A549 (cell line): ENCODE measurements at regions not wholly inside any gene's neighbourhood (a gene's known extent, or its start where the extent isn't known, plus 50 kb on each side); places are given as distances from the start of the nearest gene placed in this dataset.

Source experiments
- ATAC-seq, 2 experiments: fragments of 200-7000 bp in 1 of 2; fragments of >200 bp in 1 of 2; cut with Nextera tagmentation in 1 of 2; cut with Tn5 transposase in 1 of 2; 3 replicates each; pipeline versions ENCODE4 v1.8.0 to v1.9.1; 2018 to 2020; ENCODE audit warnings: mild to moderate bottlenecking in 1 of 2, moderate library complexity in 1 of 2
- CTCF ChIA-PET: fragments of 300-600 bp; sonication (Branson Sonifier 250); formaldehyde crosslinking; extraction: SDS; loops from one replicate; lab custom pipeline; 2021; ENCODE audit warnings: antibody characterized with exemption, inconsistent platforms; lab: Yijun Ruan, JAX
- POLR2A ChIA-PET: fragments of 350-600 bp; formaldehyde crosslinking; extraction: SDS; loops from one replicate; lab custom pipeline; 2021; ENCODE audit warnings: antibody characterized with exemption, inconsistent platforms; lab: Yijun Ruan, JAX
- DNase-seq, 2 experiments: peaks; one replicate each; pipeline versions ENCODE4 v3.0.0 to v3.0.0-alpha.2; 2011 to 2016; ENCODE audit warnings: low read depth in 1 of 2, low spot score in 1 of 2
- FAIRE-seq: peaks from 2 replicates; lab custom pipeline; 2011; peaks lifted over from hg19 to GRCh38; lab: Jason Lieb, UNC
- H3K27ac ChIP-seq, 2 experiments: fragments of >200 bp; sonication (Bioruptor Twin); formaldehyde crosslinking; 3 replicates each; pipeline ENCODE4 v1.5.1; 2016 to 2017
- H3K4me1 ChIP-seq: fragments of >200 bp; sonication (Bioruptor Twin); formaldehyde crosslinking; 3 replicates; pipeline ENCODE4 v1.6.1; 2016
- H3K4me2 ChIP-seq: fragments of >200 bp; sonication (Bioruptor Twin); formaldehyde crosslinking; 3 replicates; pipeline ENCODE4 v1.6.1; 2016
- H3K4me3 ChIP-seq: fragments of >200 bp; sonication (Bioruptor Twin); formaldehyde crosslinking; 3 replicates; pipeline ENCODE4 v1.5.1; 2016
- H3K9me3 ChIP-seq: fragments of >200 bp; sonication (Bioruptor Twin); formaldehyde crosslinking; 3 replicates; pipeline ENCODE4 v1.6.1; 2016
- CBX8 ChIP-seq: fragments of 200-600 bp; sonication (generic); IDR thresholded peaks from 2 replicates; pipeline ENCODE4 v1.6.1; 2016
- EHMT2 ChIP-seq: fragments of 200-600 bp; sonication (generic); IDR thresholded peaks from 2 replicates; pipeline ENCODE4 v1.6.1; 2016; ENCODE audit warnings: antibody characterized with exemption, low read depth, mild to moderate bottlenecking, moderate library complexity
- EP300 ChIP-seq, 2 experiments: fragments of >200 bp; sonication (Bioruptor Twin); formaldehyde crosslinking; IDR thresholded peaks; 2 replicates in 1 of 2; 3 replicates in 1 of 2; pipeline ENCODE4 v1.6.1; 2016 to 2017
- KDM1A ChIP-seq: fragments of 200-600 bp; sonication (generic); IDR thresholded peaks from 2 replicates; pipeline ENCODE4 v1.6.1; 2016; ENCODE audit warnings: low read depth, mild to moderate bottlenecking
- NPAS2 ChIP-seq: fragments of 250-450 bp; sonication (Bioruptor Pico); IDR thresholded peaks from 2 replicates; pipeline ENCODE4 v1.8.0; 2022; ENCODE audit warnings: mild to moderate bottlenecking, moderate library complexity, borderline replicate concordance
- POLR2A ChIP-seq: IDR thresholded peaks from 2 replicates; pipeline ENCODE4 v1.6.1; 2012; ENCODE audit warnings: mild to moderate bottlenecking, low read length
- RARB ChIP-seq: fragments of 250-450 bp; sonication (Bioruptor Pico); IDR thresholded peaks from 2 replicates; pipeline ENCODE4 v1.8.0; 2021; ENCODE audit warnings: mild to moderate bottlenecking, moderate library complexity
- RFX5 ChIP-seq: fragments of 450-650 bp; IDR thresholded peaks from 2 replicates; pipeline ENCODE4 v1.7.1; 2014; ENCODE audit warnings: antibody characterized with exemption, mild to moderate bottlenecking, moderate library complexity
- SMC3 ChIP-seq: fragments of >200 bp; sonication (Bioruptor Twin); formaldehyde crosslinking; IDR thresholded peaks from 3 replicates; pipeline ENCODE4 v1.6.1; 2018; ENCODE audit warnings: inconsistent platforms
- TFCP2L1 ChIP-seq: fragments of 250-450 bp; sonication (Bioruptor Pico); IDR thresholded peaks from 2 replicates; pipeline ENCODE4 v1.5.0; 2021; ENCODE audit warnings: mild to moderate bottlenecking
- ZSCAN20 ChIP-seq: fragments of 250-450 bp; sonication (Bioruptor Pico); IDR thresholded peaks from 2 replicates; pipeline ENCODE4 v1.8.0; 2022; ENCODE audit warnings: mild to moderate bottlenecking, moderate library complexity
- WGBS: methylation state at CpG from one replicate; pipeline ENCODE4 v1.1.6; 2017; ENCODE audit errors: missing lambda C conversion rate; 5-methylcytosine and 5-hydroxymethylcytosine counted together
- TF ChIP-seq, protein P1 (sequence below): fragments of >200 bp; sonication (Bioruptor Twin); formaldehyde crosslinking; IDR thresholded peaks from 2 replicates; pipeline ENCODE4 v1.6.1; 2016
- TF ChIP-seq, protein P2 (sequence below): fragments of 250-450 bp; sonication (Bioruptor Pico); IDR thresholded peaks from 2 replicates; pipeline ENCODE4 v1.5.0; 2020; ENCODE audit warnings: low read depth, mild to moderate bottlenecking, moderate library complexity
- TF ChIP-seq, protein P3 (sequence below): fragments of 200-600 bp; sonication (generic); IDR thresholded peaks from 2 replicates; pipeline ENCODE4 v1.6.1; 2016; ENCODE audit warnings: antibody characterized with exemption, mild to moderate bottlenecking, moderate library complexity
- TF ChIP-seq, protein P4 (sequence below): IDR thresholded peaks from 2 replicates; pipeline ENCODE4 v1.6.1; 2012; ENCODE audit warnings: low read depth, borderline replicate concordance

DNA sequence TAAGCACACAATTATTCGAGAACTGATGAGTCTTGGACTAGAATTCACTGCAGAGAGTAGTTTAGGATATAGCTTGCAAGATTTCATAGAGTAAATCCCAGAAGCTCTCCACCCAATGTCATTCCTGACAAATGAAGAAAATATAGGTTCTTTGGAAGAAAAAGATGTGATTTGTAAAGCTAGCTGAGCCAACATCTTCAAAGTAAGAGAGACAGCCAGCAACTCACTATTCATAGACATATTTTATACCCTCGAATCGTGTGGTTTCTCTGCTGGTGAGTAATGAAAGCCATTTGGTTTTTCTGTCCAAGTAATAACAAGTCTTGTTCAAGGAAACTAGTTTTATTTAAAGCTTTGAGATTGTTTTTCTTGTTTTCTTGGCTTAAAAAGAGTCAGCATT, 165.7 kb upstream of the SYT6 start (continued):
- TF ChIP-seq EP300 (IDR thresholded peaks at IDR 0.05), result no peak
- TF ChIP-seq KDM1A, result no peak
- TF ChIP-seq, protein P1, sequence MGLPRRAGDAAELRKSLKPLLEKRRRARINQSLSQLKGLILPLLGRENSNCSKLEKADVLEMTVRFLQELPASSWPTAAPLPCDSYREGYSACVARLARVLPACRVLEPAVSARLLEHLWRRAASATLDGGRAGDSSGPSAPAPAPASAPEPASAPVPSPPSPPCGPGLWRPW, result no peak
- no peak for TF ChIP-seq NPAS2 (CRISPR knock-in tag)

DNA sequence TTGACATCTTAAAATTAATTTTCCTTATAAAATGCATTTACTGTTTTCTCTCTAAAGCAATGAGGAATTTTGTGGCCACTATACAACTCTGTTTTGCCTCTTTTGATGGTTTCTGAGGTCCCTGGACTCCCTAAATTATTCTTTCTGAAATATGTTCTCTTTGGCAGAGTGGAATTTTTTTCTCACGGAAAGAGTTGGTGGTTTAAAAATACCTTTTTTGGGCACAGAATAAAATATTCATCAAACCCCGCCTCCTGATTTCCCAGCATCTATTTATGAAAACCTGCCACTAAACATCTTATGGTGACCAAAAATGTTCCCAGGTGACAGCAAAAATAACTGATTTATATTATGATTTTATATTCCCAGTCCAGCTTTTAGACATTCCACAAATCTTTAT, 165.3 kb upstream of the SYT6 start:
- Histone ChIP-seq H3K27ac (no peak overlapping the region), H3K4me2 (no peak overlapping the region), H3K4me1 (no peaks in the 10 kb centered on the region), H3K9me3 (no peaks in the 10 kb centered on the region), H3K4me3 (no peak overlapping the region)
- FAIRE-seq, result no peak
- 54% methylated on average over 2 of the region's 2 CpGs for WGBS
- no peak for DNase-seq
- ChIA-PET POLR2A (no interaction called here), CTCF (no interaction called here)
- ATAC-seq, result no peak
- TF ChIP-seq SMC3, result no peak

DNA sequence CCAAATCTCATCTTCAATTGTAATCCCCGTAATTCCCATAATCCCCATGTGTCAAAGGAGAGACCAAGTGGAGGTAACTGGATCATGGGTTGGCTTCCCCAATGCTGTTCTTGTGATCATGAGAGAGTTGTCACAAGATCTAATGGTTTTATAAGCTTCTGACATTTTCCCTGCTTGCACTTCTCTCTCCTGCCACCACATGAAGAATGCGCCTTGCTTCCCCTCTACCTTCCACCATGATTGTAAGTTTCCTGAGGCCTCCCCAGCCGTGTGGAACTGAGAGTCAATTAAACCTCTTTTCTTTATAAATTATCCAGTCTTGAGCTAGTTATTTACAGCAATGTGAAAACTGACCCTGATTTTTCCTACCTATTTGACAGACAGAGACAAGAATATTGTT, 162.5 kb upstream of the SYT6 start:
- POLR2A ChIA-PET, result no interaction called here
- Histone ChIP-seq H3K27ac (no peak overlapping the region), H3K4me2 (no peak overlapping the region), H3K4me3 (no peak overlapping the region), H3K9me3 (no peaks in the 10 kb centered on the region), H3K4me1 (no peaks in the 10 kb centered on the region)
- ATAC-seq (no peak), DNase-seq (no peak), FAIRE-seq (no peak)
- 62% methylated on average over 3 of the region's 3 CpGs for WGBS
- CTCF ChIA-PET, result interaction anchor here (2.9 kb wide), 1 partner anchor 29 kb away, joined by 8 read pairs; no protein-coding TSS in a partner anchor
- TF ChIP-seq, protein P2, sequence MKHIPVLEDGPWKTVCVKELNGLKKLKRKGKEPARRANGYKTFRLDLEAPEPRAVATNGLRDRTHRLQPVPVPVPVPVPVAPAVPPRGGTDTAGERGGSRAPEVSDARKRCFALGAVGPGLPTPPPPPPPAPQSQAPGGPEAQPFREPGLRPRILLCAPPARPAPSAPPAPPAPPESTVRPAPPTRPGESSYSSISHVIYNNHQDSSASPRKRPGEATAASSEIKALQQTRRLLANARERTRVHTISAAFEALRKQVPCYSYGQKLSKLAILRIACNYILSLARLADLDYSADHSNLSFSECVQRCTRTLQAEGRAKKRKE (CRISPR knock-in tag), result no peak
- no peak for TF ChIP-seq CBX8
- no peak for TF ChIP-seq TFCP2L1 (CRISPR knock-in tag)
- TF ChIP-seq ZSCAN20 (CRISPR knock-in tag), result no peak
- TF ChIP-seq, protein P3, sequence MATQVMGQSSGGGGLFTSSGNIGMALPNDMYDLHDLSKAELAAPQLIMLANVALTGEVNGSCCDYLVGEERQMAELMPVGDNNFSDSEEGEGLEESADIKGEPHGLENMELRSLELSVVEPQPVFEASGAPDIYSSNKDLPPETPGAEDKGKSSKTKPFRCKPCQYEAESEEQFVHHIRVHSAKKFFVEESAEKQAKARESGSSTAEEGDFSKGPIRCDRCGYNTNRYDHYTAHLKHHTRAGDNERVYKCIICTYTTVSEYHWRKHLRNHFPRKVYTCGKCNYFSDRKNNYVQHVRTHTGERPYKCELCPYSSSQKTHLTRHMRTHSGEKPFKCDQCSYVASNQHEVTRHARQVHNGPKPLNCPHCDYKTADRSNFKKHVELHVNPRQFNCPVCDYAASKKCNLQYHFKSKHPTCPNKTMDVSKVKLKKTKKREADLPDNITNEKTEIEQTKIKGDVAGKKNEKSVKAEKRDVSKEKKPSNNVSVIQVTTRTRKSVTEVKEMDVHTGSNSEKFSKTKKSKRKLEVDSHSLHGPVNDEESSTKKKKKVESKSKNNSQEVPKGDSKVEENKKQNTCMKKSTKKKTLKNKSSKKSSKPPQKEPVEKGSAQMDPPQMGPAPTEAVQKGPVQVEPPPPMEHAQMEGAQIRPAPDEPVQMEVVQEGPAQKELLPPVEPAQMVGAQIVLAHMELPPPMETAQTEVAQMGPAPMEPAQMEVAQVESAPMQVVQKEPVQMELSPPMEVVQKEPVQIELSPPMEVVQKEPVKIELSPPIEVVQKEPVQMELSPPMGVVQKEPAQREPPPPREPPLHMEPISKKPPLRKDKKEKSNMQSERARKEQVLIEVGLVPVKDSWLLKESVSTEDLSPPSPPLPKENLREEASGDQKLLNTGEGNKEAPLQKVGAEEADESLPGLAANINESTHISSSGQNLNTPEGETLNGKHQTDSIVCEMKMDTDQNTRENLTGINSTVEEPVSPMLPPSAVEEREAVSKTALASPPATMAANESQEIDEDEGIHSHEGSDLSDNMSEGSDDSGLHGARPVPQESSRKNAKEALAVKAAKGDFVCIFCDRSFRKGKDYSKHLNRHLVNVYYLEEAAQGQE, result no peak
- no peak for TF ChIP-seq EHMT2
- no peak for TF ChIP-seq RFX5

DNA sequence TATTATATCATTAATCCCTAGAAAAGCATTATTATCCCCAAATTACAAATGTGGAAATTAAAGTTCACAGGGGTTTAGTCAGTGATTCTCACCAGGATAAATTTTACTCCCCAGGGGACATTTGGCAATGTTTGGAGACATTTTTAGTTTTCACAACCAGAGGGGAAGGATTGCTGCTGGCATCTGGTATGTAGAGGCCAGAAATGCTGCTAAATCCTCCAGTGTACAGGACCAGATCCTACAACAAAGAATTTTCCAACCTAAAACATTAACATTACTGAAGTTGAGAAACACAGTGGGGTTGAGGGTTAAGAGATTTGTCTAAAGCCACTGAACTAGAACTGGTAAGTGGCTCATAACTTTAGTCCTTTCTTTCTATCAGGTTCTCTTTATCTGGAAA, 162.0 kb upstream of the SYT6 start:
- H3K4me3 ChIP-seq, result no peak overlapping the region
- FAIRE-seq, result no peak
- no peak for DNase-seq
- H3K4me1 ChIP-seq, result no peaks in the 10 kb centered on the region
- CTCF ChIA-PET, result interaction anchor here (2.9 kb wide), 1 partner anchor 30 kb away, joined by 8 read pairs; no protein-coding TSS in a partner anchor
- no peak for TF ChIP-seq POLR2A
- TF ChIP-seq KDM1A, result no peak
- TF ChIP-seq, protein P2 (CRISPR knock-in tag), result no peak
- TF ChIP-seq, protein P4, sequence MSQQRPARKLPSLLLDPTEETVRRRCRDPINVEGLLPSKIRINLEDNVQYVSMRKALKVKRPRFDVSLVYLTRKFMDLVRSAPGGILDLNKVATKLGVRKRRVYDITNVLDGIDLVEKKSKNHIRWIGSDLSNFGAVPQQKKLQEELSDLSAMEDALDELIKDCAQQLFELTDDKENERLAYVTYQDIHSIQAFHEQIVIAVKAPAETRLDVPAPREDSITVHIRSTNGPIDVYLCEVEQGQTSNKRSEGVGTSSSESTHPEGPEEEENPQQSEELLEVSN, result no peak
- TF ChIP-seq RARB, result no peak
- no peaks in the 10 kb centered on the region for H3K9me3 ChIP-seq
- H3K4me2 ChIP-seq, result no peak overlapping the region
- POLR2A ChIA-PET, result no interaction called here
- H3K27ac ChIP-seq, result no peak overlapping the region
- ATAC-seq, result no peak
